Right cardiac atrium (tissue), 5 donors: ENCODE measurements at regions not wholly inside any gene's neighbourhood (a gene's known extent, or its start where the extent isn't known, plus 50 kb on each side); places are given as distances from the start of the nearest gene placed in this dataset.
"Not testable (repeated sequence)": the region's sequence is repeated elsewhere in the genome, so short reads cannot be mapped to it uniquely, and the experiment has no call there.

Source experiments
- ATAC-seq, 2 donors: fragments of 200-7000 bp; cut with Tn5 transposase; one replicate each; pipeline versions ENCODE4 v1.8.0 to v1.9.1; 2020; ENCODE audit warnings: moderate library complexity in 2 of 2, mild to moderate bottlenecking in 1 of 2
- DNase-seq, 3 donors: peaks; one replicate each; pipeline ENCODE4 v3.0.0-alpha.2; 2020
- H3K27ac ChIP-seq: one replicate; pipeline ENCODE4 v1.5.1; 2013; ENCODE audit warnings: mild to moderate bottlenecking, low read length, control low read depth, moderate library complexity
- H3K27me3 ChIP-seq: one replicate; pipeline ENCODE4 v1.6.1; 2013; ENCODE audit not compliant: control insufficient read depth, insufficient read depth
- H3K4me1 ChIP-seq: one replicate; pipeline ENCODE4 v1.6.1; 2013; ENCODE audit warnings: low read length; ENCODE audit not compliant: control insufficient read depth, insufficient read depth
- H3K4me3 ChIP-seq: one replicate; pipeline ENCODE4 v1.5.1; 2013; ENCODE audit warnings: low read length, control low read depth
- H3K9me3 ChIP-seq: one replicate; pipeline ENCODE4 v1.6.1; 2013; ENCODE audit warnings: low read length; ENCODE audit not compliant: control insufficient read depth
- WGBS: extraction: QIAGEN DNeasy Blood & Tissue Kit; methylation state at CpG from one replicate; pipeline ENCODE4 v1.1.7; 2013; 5-methylcytosine and 5-hydroxymethylcytosine counted together
- intact Hi-C, 4 donors: fragments of 100-400 bp; cut with DNase I; formaldehyde crosslinking; loops; one replicate each; pipeline versions ENCODE4 v1.11.0 to v1.14.0; 2022 to 2023
- donor health status: healthy with polysubstance abuse.
- donor health status: DM: no; HTN: yes; CAD: no.
- donor health status: DM: no; HTN: no; CAD: no.
- donor health status: DM: no; HTN: yes; CAD: no; lungs with severe emphysema.
- donor health status: DM: yes; HTN: yes; CAD: no.

GRCh38 chr18:77353349-77353748, 103.7 kb downstream of the GALR1 start:
- 82% methylated on average over 3 of the region's 3 CpGs for WGBS
- H3K4me1 ChIP-seq, H3K27ac ChIP-seq, DNase-seq, H3K4me3 ChIP-seq, H3K27me3 ChIP-seq, intact Hi-C loops, H3K9me3 ChIP-seq, ATAC-seq: not testable (repeated sequence)

DNA sequence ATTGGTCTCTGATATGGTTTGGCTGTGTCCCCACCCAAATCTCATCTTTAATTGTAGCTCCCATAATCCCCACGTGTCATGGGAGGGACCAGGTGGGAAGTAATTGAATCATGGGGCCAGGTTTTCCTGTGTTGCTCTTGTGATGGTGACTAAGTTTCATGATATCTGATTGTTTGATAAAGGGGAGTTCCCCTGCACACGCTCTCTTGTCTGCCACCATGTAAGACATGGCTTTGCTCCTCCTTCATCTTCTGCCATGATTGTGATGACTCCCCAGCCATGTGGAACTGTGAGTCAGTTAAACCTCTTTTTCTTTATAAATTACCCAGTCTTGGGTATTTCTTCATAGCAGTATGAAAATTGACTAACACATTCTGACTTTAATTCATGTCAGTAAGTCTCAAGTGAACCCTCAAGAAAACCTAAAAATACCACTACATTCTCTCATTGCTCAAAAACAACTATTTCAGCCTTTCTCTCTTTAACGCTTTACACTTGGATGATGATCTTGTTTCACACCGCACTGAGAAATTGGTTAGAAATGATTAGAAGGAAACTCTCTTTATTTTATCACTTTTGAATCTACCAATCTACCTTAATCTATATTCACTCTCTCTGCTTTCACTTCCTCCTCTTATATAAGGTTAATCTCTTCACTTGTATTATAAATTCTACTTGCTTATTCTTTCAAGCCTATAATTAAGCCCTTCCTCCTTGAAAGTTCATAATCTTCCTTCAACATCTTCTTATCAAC, 110.1 kb downstream of the GALR1 start:
- no peak overlapping the region for H3K4me3 ChIP-seq
- H3K27me3 ChIP-seq, result no peaks in the 10 kb centered on the region
- no peaks in the 10 kb centered on the region for H3K4me1 ChIP-seq
- H3K27ac ChIP-seq, result no peak overlapping the region
- WGBS, result 59% methylated on average over 4 of the region's 4 CpGs
- DNase-seq, result no peak
- no peaks in the 10 kb centered on the region for H3K9me3 ChIP-seq
- intact Hi-C loops, result no loop called here
- ATAC-seq, result no peak

GRCh38 chr18:77360315-77361190, 110.9 kb downstream of the GALR1 start:
- Histone ChIP-seq H3K27me3 (no peaks in the 10 kb centered on the region), H3K4me3 (no peak overlapping the region), H3K9me3 (no peaks in the 10 kb centered on the region), H3K4me1 (no peaks in the 10 kb centered on the region), H3K27ac (no peak overlapping the region)
- intact Hi-C loops, result no loop called here
- no peak for ATAC-seq
- WGBS, result 47% methylated on average over 3 of the region's 3 CpGs
- DNase-seq, result no peak

- no peaks in the 10 kb centered on the region for H3K4me1 ChIP-seq
- intact Hi-C loops, result no loop called here
- ATAC-seq, result no peak
- no peaks in the 10 kb centered on the region for H3K27me3 ChIP-seq
- no peaks in the 10 kb centered on the region for H3K9me3 ChIP-seq
- WGBS, result 31% methylated on average over 1 of the region's 1 CpG
- H3K4me3 ChIP-seq, result no peak overlapping the region
- H3K27ac ChIP-seq, result no peak overlapping the region
- no peak for DNase-seq
Measured at GRCh38 chr18:77361382-77361781, 111.7 kb downstream of the GALR1 start.

DNA sequence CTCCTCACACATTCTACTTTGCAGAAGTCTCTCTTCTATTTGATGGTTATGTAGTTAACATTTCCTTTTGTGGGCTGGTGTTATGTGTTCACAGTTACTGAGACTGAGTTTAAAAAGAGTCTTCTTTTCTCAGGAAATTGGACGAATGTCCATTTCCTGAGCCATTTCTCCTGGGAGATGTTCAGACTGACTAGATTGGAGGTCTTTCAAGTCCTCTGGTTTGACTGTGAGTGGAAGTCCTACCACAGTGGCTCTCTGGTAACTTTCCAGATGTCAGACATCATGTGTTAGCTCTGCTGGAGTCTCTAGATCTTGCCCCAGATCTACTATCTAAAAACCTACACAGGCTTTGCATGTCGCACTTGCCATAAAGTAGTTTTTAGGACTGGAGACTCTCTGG, 116.0 kb downstream of the GALR1 start:
- DNase-seq, result no peak
- H3K4me1 ChIP-seq, result peaks cover 3% of the 10 kb centered on the region
- intact Hi-C loops, result no loop called here
- H3K4me3 ChIP-seq, result no peak overlapping the region
- H3K27ac ChIP-seq, result no peak overlapping the region
- peaks cover 2% of the 10 kb centered on the region for H3K9me3 ChIP-seq
- peak; percentile 21 to 38 for ATAC-seq
- 42% methylated on average over 2 of the region's 2 CpGs for whole genome bisulfite sequencing
- no peaks in the 10 kb centered on the region for H3K27me3 ChIP-seq

DNA sequence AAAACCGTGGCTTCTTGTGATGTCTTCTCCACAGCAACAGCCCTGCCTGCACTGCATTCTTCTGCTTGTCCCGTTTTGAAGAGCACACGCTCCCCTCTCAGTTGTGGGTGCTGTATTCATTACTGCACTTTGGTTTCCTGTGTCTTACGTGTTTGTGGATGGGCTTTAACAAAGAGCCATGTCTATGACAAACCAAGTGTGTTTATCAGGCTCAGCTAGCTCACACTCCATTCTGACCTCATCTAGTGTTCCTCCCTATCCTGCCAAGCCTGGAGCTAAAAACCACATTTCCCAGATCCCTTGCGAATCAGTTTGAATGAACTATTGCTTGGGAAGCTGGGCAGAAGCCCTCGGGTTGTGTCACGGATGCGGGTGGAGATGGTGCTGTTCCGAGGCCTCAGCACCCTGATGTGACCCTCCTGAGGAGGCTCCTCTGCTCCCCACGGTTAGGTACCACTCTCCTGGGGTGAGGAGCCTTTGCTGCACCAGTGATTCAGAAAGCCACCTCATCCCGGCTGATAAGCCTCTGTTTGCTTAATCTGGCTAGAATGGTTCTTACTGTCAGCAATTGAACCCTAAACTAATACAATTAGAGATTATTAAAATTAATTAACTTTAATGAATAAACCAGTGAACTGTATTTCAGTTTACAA, 116.5 kb downstream of the GALR1 start:
- ATAC-seq (peak; percentile 81 to 85), DNase-seq (peak in 1 of 3 donors; percentile 43)
- intact Hi-C loops, result no loop called here
- no peak overlapping the region for H3K27ac ChIP-seq
- H3K27me3 ChIP-seq, result no peaks in the 10 kb centered on the region
- no peak overlapping the region for H3K4me3 ChIP-seq
- H3K9me3 ChIP-seq, result peaks cover 2% of the 10 kb centered on the region
- peaks cover 3% of the 10 kb centered on the region for H3K4me1 ChIP-seq
- 57% methylated on average over 11 of the region's 11 CpGs for WGBS

DNA sequence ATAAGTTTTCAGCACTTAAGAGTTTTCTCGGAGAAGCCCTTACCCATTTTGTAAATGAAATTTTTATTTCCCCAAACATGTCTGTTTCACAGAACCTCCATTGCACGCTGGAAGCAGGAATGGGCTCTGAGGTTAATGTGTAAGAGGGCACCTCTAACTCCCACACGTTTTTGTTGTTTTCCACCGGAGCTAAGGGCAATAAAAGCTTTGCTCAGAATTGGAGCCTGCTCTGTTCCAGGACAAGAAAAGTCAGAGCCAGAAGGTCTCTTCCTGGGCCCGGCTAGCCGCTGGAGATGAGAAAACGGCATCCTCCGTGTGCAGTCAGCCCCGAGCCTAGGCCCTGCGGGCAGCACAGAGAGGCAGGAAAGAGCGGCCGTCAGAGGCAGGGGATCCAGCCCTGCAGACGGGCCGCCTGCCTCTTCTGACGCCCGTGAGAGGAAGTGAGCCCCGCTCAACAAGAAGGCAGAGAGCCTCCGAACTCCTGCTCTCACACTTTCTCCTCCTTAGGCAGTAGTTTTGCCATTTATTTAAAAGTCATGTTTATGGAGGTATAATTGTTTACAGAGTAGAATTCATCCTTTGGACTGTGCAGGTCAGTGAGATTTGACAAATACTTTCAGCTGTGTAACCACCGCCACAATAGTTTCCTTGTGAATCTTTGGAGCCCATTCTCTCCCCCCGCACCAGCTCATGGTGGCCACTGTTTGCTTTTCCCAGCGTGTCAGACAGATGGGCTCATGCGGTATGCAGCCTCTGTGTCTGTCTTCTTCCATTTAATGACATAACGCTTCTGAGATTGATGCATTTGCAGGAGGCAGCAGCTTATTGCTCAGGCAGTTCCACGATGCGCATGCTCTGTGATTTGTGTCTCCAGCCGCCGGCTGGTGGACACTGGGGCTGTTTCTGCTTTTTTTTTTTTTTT, 117.3 kb downstream of the GALR1 start:
- peak overlapping the region; percentile 53 for H3K27ac ChIP-seq
- peaks cover 3% of the 10 kb centered on the region for H3K4me1 ChIP-seq
- peak in 1 of 2 donors; percentile 65 for ATAC-seq
- no peak overlapping the region for H3K4me3 ChIP-seq
- 55% methylated on average over 27 of the region's 27 CpGs for WGBS
- no peaks in the 10 kb centered on the region for H3K27me3 ChIP-seq
- intact Hi-C loops, result no loop called here
- peak in 1 of 3 donors; percentile 65 for DNase-seq
- H3K9me3 ChIP-seq, result peaks cover 2% of the 10 kb centered on the region

- peaks cover 2% of the 10 kb centered on the region for H3K9me3 ChIP-seq
- no peak for ATAC-seq
- intact Hi-C loops, result no loop called here
- H3K4me1 ChIP-seq, result peaks cover 3% of the 10 kb centered on the region
- no peaks in the 10 kb centered on the region for H3K27me3 ChIP-seq
- H3K27ac ChIP-seq, result no peak overlapping the region
- no peak overlapping the region for H3K4me3 ChIP-seq
- DNase-seq, result no peak
- 91% methylated on average over 2 of the region's 2 CpGs for WGBS
Measured at GRCh38 chr18:77369644-77370043, 120.0 kb downstream of the GALR1 start.

DNA sequence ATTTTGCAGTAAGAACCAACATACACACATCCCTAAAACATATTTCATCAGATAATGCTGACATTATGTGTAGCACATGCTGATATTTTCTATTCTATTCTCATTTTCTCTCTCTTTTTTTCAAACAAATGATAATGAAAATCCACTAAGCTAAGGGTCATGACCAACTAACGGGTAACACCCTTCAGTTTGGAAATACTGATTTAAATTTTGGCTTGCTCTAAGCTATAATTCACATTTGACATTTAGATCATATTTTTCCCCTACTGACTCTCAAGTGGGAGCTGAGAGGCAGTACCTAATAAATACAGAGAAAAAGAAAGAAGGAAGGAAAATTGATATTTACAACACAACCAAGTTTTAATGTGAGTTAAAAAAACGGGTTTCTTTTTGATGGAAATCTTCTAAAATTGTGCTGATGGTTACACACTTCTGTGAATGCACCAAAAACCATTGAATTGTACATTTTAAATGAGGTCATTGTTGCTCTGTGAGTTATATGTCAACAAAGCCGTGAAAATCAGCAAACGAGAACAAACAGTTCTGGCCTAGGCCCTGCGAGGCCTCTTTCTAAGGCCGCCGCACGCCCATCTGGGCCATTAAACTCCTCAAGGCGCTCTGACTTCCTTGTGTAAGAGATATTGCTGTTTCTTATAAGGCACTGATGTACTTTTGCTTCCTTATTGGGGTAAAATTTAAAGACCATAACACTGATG, 124.2 kb downstream of the GALR1 start:
- Histone ChIP-seq H3K9me3 (peaks cover under 1% of the 10 kb centered on the region), H3K27ac (no peak overlapping the region), H3K4me1 (no peaks in the 10 kb centered on the region), H3K4me3 (no peak overlapping the region), H3K27me3 (no peaks in the 10 kb centered on the region)
- 62% methylated on average over 9 of the region's 9 CpGs for WGBS
- DNase-seq (peak in 1 of 3 donors; percentile 68), ATAC-seq (peak in 1 of 2 donors; percentile 67)
- intact Hi-C loops, result no loop called here

GRCh38 chr18:77374446-77374805, 124.8 kb downstream of the GALR1 start:
- DNase-seq, result no peak
- Histone ChIP-seq H3K4me3 (no peak overlapping the region), H3K27ac (no peak overlapping the region), H3K9me3 (no peaks in the 10 kb centered on the region), H3K4me1 (no peaks in the 10 kb centered on the region), H3K27me3 (no peaks in the 10 kb centered on the region)
- intact Hi-C loops, result no loop called here
- no peak for ATAC-seq
- WGBS, result 74% methylated on average over 10 of the region's 10 CpGs
